WTC11 (cell line): ENCODE measurements at regions not wholly inside any gene's neighbourhood (a gene's known extent, or its start where the extent isn't known, plus 50 kb on each side); places are given as distances from the start of the nearest gene placed in this dataset.

ENCODE experiments used
- ATAC-seq: fragments of 200-7000 bp; cut with Tn5 transposase; 2 replicates; pipeline ENCODE4 v1.10.0; 2021; ENCODE audit warnings: mild to moderate bottlenecking, moderate library complexity
- CTCF ChIA-PET: fragments of 300-600 bp; sonication (Branson Sonifier 250); formaldehyde crosslinking; loops from one replicate; lab custom pipeline; 2021; ENCODE audit warnings: antibody characterized with exemption; lab: Charles Lee
- POLR2A ChIA-PET: fragments of 350-600 bp; sonication (Branson Sonifier 250); formaldehyde crosslinking; loops from one replicate; lab custom pipeline; 2021; ENCODE audit warnings: antibody characterized with exemption; lab: Charles Lee
- DNase-seq: peaks from one replicate; pipeline ENCODE4 v3.0.0; 2021; ENCODE audit warnings: low spot score
- H3K27ac Mint-ChIP-seq: 2 replicates; pipeline ENCODE4 v1.8.0; 2021; ENCODE audit warnings: mixed read lengths
- H3K27me3 Mint-ChIP-seq: 2 replicates; pipeline ENCODE4 v1.8.0; 2021; ENCODE audit warnings: low read depth, mild to moderate bottlenecking, moderate library complexity, mixed read lengths
- H3K36me3 Mint-ChIP-seq: 2 replicates; pipeline ENCODE4 v1.8.0; 2021; ENCODE audit warnings: mixed read lengths
- H3K4me1 Mint-ChIP-seq: 2 replicates; pipeline ENCODE4 v1.8.0; 2022; ENCODE audit warnings: mixed read lengths
- H3K4me3 Mint-ChIP-seq: 2 replicates; pipeline ENCODE4 v1.8.0; 2021; ENCODE audit warnings: mild to moderate bottlenecking, moderate library complexity, mixed read lengths
- H3K9me3 Mint-ChIP-seq: 2 replicates; pipeline ENCODE4 v1.8.0; 2021; ENCODE audit warnings: mixed read lengths
- ATF1 ChIP-seq: sonication (generic); formaldehyde crosslinking; IDR thresholded peaks from 2 replicates; pipeline ENCODE4 v1.8.1; 2023; ENCODE audit warnings: mild to moderate bottlenecking, moderate library complexity, missing genetic modification reagents
- CREB1 ChIP-seq: sonication (generic); formaldehyde crosslinking; IDR thresholded peaks from 2 replicates; pipeline ENCODE4 v1.8.0; 2023; ENCODE audit warnings: mild to moderate bottlenecking, missing genetic modification reagents
- ESRRA ChIP-seq: sonication (generic); formaldehyde crosslinking; IDR thresholded peaks from 2 replicates; pipeline ENCODE4 v1.8.1; 2022; ENCODE audit warnings: mild to moderate bottlenecking, missing genetic modification reagents, borderline replicate concordance
- FOXP1 ChIP-seq: sonication (generic); formaldehyde crosslinking; IDR thresholded peaks from 2 replicates; pipeline ENCODE4 v1.8.0; 2022; ENCODE audit warnings: missing genetic modification reagents, mild to moderate bottlenecking, moderate library complexity, borderline replicate concordance
- GABPB1 ChIP-seq: sonication (generic); formaldehyde crosslinking; IDR thresholded peaks from 2 replicates; pipeline ENCODE4 v1.8.1; 2023; ENCODE audit warnings: mild to moderate bottlenecking, missing genetic modification reagents
- GTF2I ChIP-seq: fragments of 250-450 bp; sonication (Bioruptor Pico); conservative IDR thresholded peaks from 2 replicates; pipeline ENCODE4 v1.4.0; 2021; ENCODE audit warnings: mild to moderate bottlenecking
- HMGA2 ChIP-seq: fragments of 250-450 bp; sonication (Bioruptor Pico); IDR thresholded peaks from 2 replicates; pipeline ENCODE4 v1.4.0; 2021; ENCODE audit warnings: mild to moderate bottlenecking, moderate library complexity
- JAZF1 ChIP-seq: fragments of 250-450 bp; sonication (Bioruptor Pico); IDR thresholded peaks from 2 replicates; pipeline ENCODE4 v1.9.0; 2021; ENCODE audit warnings: moderate library complexity, mild to moderate bottlenecking, inconsistent platforms
- NR3C1 ChIP-seq: sonication (generic); formaldehyde crosslinking; conservative IDR thresholded peaks from 2 replicates; pipeline ENCODE4 v1.8.1; 2023; ENCODE audit warnings: low read depth, mild to moderate bottlenecking, missing genetic modification reagents
- OVOL2 ChIP-seq: fragments of 250-450 bp; sonication (Bioruptor Pico); IDR thresholded peaks from 2 replicates; pipeline ENCODE4 v1.9.0; 2021; ENCODE audit warnings: mild to moderate bottlenecking, borderline replicate concordance
- PRRX2 ChIP-seq: fragments of 250-450 bp; sonication (Bioruptor Pico); IDR thresholded peaks from 2 replicates; pipeline ENCODE4 v1.8.0; 2021; ENCODE audit warnings: mild to moderate bottlenecking
- RELA ChIP-seq: sonication (generic); formaldehyde crosslinking; IDR thresholded peaks from 2 replicates; pipeline ENCODE4 v1.8.1; 2022; ENCODE audit warnings: missing genetic modification reagents, mild to moderate bottlenecking, borderline replicate concordance
- SMAD4 ChIP-seq: sonication (generic); formaldehyde crosslinking; IDR thresholded peaks from 2 replicates; pipeline ENCODE4 v1.8.0; 2022; ENCODE audit warnings: mild to moderate bottlenecking, missing genetic modification reagents
- SP1 ChIP-seq: sonication (generic); formaldehyde crosslinking; conservative IDR thresholded peaks from 2 replicates; pipeline ENCODE4 v1.8.1; 2022; ENCODE audit warnings: missing genetic modification reagents
- ZNF219 ChIP-seq: sonication (generic); formaldehyde crosslinking; IDR thresholded peaks from 2 replicates; pipeline ENCODE4 v1.8.0; 2023; ENCODE audit warnings: missing genetic modification reagents, mild to moderate bottlenecking, borderline replicate concordance
- ZNF263 ChIP-seq: sonication (generic); formaldehyde crosslinking; IDR thresholded peaks from 2 replicates; pipeline ENCODE4 v1.8.1; 2022; ENCODE audit warnings: low read depth, mild to moderate bottlenecking, moderate library complexity, missing genetic modification reagents
- ZNF396 ChIP-seq: fragments of 250-450 bp; sonication (Bioruptor Pico); IDR thresholded peaks from 2 replicates; pipeline ENCODE4 v1.8.0; 2021; ENCODE audit warnings: mild to moderate bottlenecking, moderate library complexity, borderline replicate concordance
- ZNF423 ChIP-seq: fragments of 250-450 bp; sonication (Bioruptor Pico); IDR thresholded peaks from 2 replicates; pipeline ENCODE4 v2.1.2; 2022; ENCODE audit warnings: mild to moderate bottlenecking, moderate library complexity
- TF ChIP-seq, protein P1 (sequence below): sonication (generic); formaldehyde crosslinking; IDR thresholded peaks from 2 replicates; pipeline ENCODE4 v1.8.0; 2023; ENCODE audit warnings: missing genetic modification reagents
- TF ChIP-seq, protein P2 (sequence below): fragments of 250-450 bp; sonication (Bioruptor Pico); IDR thresholded peaks from 2 replicates; pipeline ENCODE4 v1.9.0; 2021; ENCODE audit warnings: moderate library complexity, mild to moderate bottlenecking, inconsistent platforms, borderline replicate concordance
- TF ChIP-seq, protein P3 (sequence below): sonication (generic); formaldehyde crosslinking; IDR thresholded peaks from 2 replicates; pipeline ENCODE4 v1.8.1; 2022; ENCODE audit warnings: missing genetic modification reagents, borderline replicate concordance
- TF ChIP-seq, protein P4 (sequence below): sonication (generic); formaldehyde crosslinking; IDR thresholded peaks from 2 replicates; pipeline ENCODE4 v1.8.1; 2023; ENCODE audit warnings: mild to moderate bottlenecking, missing genetic modification reagents, moderate library complexity
- TF ChIP-seq, protein P5 (sequence below): sonication (generic); formaldehyde crosslinking; IDR thresholded peaks from 2 replicates; pipeline ENCODE4 v1.8.1; 2023; ENCODE audit warnings: mild to moderate bottlenecking, missing genetic modification reagents, borderline replicate concordance
- TF ChIP-seq, protein P6 (sequence below): sonication (generic); formaldehyde crosslinking; conservative IDR thresholded peaks from 2 replicates; pipeline ENCODE4 v1.8.1; 2022; ENCODE audit warnings: mild to moderate bottlenecking, missing genetic modification reagents
- TF ChIP-seq, protein P7 (sequence below): sonication (generic); formaldehyde crosslinking; IDR thresholded peaks from 2 replicates; pipeline ENCODE4 v1.8.1; 2023; ENCODE audit warnings: mild to moderate bottlenecking, missing genetic modification reagents

DNA sequence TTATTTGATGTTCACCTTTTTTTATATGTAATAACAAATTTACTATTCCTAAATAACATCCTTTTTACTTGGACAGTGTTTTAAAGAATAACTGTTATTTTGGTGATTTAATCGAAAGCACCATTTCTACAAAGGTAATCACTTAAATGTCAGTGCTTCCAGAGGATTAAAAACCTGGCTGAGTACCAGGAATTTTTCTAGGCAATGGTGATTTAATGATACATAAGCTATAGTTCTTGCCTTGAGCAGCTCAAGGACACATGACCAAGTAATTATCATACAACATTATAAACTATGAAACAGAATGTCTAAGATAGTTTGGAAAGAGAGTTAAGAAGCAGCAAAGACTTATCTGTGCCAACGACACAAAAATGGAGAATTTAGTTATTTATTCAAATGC, 1291.9 kb upstream of the TENM3 start:
- H3K27me3 Mint-ChIP-seq, result no peaks in the 10 kb centered on the region
- ATAC-seq (no peak), DNase-seq (no peak)
- ChIA-PET POLR2A (no interaction called here), CTCF (interaction anchor here (0.6 to 1.7 kb wide), 2 partner anchors 42 to 576 kb away, joined by 3 read pairs; no protein-coding TSS in a partner anchor)
- TF ChIP-seq OVOL2, result no peak
- TF ChIP-seq, protein P1, sequence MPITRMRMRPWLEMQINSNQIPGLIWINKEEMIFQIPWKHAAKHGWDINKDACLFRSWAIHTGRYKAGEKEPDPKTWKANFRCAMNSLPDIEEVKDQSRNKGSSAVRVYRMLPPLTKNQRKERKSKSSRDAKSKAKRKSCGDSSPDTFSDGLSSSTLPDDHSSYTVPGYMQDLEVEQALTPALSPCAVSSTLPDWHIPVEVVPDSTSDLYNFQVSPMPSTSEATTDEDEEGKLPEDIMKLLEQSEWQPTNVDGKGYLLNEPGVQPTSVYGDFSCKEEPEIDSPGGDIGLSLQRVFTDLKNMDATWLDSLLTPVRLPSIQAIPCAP (CRISPR knock-in tag), result no peak
- TF ChIP-seq ESRRA (CRISPR knock-in tag), result no peak
- TF ChIP-seq ZNF219 (CRISPR knock-in tag), result no peak
- TF ChIP-seq JAZF1 (CRISPR knock-in tag), result no peak
- TF ChIP-seq, protein P2, sequence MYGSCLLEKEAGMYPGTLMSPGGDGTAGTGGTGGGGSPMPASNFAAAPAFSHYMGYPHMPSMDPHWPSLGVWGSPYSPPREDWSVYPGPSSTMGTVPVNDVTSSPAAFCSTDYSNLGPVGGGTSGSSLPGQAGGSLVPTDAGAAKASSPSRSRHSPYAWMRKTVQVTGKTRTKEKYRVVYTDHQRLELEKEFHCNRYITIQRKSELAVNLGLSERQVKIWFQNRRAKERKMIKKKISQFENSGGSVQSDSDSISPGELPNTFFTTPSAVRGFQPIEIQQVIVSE (CRISPR knock-in tag), result no peak
- TF ChIP-seq, protein P3, sequence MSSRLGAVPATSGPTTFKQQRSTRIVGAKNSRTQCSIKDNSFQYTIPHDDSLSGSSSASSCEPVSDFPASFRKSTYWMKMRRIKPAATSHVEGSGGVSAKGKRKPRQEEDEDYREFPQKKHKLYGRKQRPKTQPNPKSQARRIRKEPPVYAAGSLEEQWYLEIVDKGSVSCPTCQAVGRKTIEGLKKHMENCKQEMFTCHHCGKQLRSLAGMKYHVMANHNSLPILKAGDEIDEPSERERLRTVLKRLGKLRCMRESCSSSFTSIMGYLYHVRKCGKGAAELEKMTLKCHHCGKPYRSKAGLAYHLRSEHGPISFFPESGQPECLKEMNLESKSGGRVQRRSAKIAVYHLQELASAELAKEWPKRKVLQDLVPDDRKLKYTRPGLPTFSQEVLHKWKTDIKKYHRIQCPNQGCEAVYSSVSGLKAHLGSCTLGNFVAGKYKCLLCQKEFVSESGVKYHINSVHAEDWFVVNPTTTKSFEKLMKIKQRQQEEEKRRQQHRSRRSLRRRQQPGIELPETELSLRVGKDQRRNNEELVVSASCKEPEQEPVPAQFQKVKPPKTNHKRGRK (CRISPR knock-in tag), result no peak
- no peak for TF ChIP-seq RELA
- no peak for TF ChIP-seq PRRX2
- TF ChIP-seq, protein P4, sequence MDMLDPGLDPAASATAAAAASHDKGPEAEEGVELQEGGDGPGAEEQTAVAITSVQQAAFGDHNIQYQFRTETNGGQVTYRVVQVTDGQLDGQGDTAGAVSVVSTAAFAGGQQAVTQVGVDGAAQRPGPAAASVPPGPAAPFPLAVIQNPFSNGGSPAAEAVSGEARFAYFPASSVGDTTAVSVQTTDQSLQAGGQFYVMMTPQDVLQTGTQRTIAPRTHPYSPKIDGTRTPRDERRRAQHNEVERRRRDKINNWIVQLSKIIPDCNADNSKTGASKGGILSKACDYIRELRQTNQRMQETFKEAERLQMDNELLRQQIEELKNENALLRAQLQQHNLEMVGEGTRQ (CRISPR knock-in tag), result no peak
- no peak for TF ChIP-seq CREB1 (CRISPR knock-in tag)
- no peak for TF ChIP-seq GABPB1
- TF ChIP-seq ZNF396 (CRISPR knock-in tag), result no peak
- no peak for TF ChIP-seq HMGA2 (CRISPR knock-in tag)
- no peak for TF ChIP-seq NR3C1 (CRISPR knock-in tag)
- TF ChIP-seq ZNF263 (CRISPR knock-in tag), result no peak
- TF ChIP-seq, protein P5, sequence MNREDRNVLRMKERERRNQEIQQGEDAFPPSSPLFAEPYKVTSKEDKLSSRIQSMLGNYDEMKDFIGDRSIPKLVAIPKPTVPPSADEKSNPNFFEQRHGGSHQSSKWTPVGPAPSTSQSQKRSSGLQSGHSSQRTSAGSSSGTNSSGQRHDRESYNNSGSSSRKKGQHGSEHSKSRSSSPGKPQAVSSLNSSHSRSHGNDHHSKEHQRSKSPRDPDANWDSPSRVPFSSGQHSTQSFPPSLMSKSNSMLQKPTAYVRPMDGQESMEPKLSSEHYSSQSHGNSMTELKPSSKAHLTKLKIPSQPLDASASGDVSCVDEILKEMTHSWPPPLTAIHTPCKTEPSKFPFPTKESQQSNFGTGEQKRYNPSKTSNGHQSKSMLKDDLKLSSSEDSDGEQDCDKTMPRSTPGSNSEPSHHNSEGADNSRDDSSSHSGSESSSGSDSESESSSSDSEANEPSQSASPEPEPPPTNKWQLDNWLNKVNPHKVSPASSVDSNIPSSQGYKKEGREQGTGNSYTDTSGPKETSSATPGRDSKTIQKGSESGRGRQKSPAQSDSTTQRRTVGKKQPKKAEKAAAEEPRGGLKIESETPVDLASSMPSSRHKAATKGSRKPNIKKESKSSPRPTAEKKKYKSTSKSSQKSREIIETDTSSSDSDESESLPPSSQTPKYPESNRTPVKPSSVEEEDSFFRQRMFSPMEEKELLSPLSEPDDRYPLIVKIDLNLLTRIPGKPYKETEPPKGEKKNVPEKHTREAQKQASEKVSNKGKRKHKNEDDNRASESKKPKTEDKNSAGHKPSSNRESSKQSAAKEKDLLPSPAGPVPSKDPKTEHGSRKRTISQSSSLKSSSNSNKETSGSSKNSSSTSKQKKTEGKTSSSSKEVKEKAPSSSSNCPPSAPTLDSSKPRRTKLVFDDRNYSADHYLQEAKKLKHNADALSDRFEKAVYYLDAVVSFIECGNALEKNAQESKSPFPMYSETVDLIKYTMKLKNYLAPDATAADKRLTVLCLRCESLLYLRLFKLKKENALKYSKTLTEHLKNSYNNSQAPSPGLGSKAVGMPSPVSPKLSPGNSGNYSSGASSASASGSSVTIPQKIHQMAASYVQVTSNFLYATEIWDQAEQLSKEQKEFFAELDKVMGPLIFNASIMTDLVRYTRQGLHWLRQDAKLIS (CRISPR knock-in tag), result no peak
- peaks cover under 1% of the 10 kb centered on the region; the same call in 1 of the 2 replicates for H3K9me3 Mint-ChIP-seq
- no peak overlapping the region for H3K27ac Mint-ChIP-seq
- no peak overlapping the region for H3K4me3 Mint-ChIP-seq
- peaks cover 19% of the 10 kb centered on the region for H3K4me1 Mint-ChIP-seq
- H3K36me3 Mint-ChIP-seq, result 0 out of 2 replicates have a peak, but pooled peaks cover under 1% of the 10 kb centered on the region

DNA sequence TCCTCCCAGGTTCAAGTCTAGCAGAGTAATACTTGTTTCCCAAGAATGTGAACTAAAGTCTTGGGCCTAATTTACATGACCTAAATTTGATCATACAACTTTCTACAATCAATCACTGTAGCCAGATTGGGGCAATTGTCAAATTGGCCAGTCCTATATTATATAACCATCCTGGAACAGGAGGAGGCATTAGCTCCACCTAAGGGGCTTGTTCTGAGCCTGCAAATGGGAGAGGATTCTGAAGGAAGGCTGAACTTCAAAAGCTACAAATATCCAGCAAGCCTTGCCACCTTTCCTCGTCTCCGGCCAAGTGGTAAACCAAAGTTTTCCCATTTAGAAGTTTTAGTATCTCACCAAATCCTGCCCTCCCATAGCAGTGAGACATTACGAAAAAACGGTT, 1289.6 kb upstream of the TENM3 start:
- Mint-ChIP-seq H3K27ac (no peak overlapping the region), H3K9me3 (no peaks in the 10 kb centered on the region), H3K4me1 (peaks cover 19% of the 10 kb centered on the region), H3K27me3 (no peaks in the 10 kb centered on the region), H3K4me3 (no peak overlapping the region), H3K36me3 (no peaks in the 10 kb centered on the region)
- peak; percentile 22 for DNase-seq
- ATAC-seq, result peak; percentile 81
- ChIA-PET POLR2A (no interaction called here), CTCF (interaction anchor here (0.6 to 1.0 kb wide), 7 partner anchors 8 to 288 kb away, joined by 3 to 4 read pairs (median 3); no protein-coding TSS in a partner anchor)
- TF ChIP-seq, protein P6, sequence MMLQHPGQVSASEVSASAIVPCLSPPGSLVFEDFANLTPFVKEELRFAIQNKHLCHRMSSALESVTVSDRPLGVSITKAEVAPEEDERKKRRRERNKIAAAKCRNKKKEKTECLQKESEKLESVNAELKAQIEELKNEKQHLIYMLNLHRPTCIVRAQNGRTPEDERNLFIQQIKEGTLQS (CRISPR knock-in tag), result no peak
- TF ChIP-seq FOXP1 (CRISPR knock-in tag) (no peak), SP1 (CRISPR knock-in tag) (no peak), ZNF423 (CRISPR knock-in tag) (no peak), GTF2I (CRISPR knock-in tag) (no peak), SMAD4 (CRISPR knock-in tag) (no peak), ATF1 (CRISPR knock-in tag) (no peak)
- TF ChIP-seq, protein P7, sequence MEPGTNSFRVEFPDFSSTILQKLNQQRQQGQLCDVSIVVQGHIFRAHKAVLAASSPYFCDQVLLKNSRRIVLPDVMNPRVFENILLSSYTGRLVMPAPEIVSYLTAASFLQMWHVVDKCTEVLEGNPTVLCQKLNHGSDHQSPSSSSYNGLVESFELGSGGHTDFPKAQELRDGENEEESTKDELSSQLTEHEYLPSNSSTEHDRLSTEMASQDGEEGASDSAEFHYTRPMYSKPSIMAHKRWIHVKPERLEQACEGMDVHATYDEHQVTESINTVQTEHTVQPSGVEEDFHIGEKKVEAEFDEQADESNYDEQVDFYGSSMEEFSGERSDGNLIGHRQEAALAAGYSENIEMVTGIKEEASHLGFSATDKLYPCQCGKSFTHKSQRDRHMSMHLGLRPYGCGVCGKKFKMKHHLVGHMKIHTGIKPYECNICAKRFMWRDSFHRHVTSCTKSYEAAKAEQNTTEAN (CRISPR knock-in tag), result no peak
